ENCODE measurements at regions not wholly inside any gene's neighbourhood (a gene's known extent, or its start where the extent isn't known, plus 50 kb on each side); places are given as distances from the start of the nearest gene placed in this dataset.

DNA sequence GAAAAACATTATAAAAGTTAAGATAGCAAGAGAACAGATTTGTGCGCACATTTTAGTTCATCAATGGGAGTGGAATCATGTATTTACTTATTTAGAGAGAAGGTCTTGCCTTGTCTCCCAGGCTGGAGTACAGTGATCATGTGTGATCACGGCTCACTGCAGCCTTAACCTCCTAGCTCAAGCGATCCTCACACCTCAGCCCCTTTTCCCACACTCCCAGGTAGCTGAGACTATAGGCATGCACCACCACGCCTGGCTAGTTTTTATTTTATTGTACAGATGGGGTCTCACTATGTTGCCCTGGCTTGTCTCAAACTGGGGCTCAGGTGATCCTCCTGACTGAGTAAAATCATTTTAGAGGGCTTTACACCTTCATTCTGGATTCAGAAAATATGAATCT lies 72.3 kb upstream of the ADGRF1 start:
- no peaks in the 10 kb centered on the region for H3K9me3 ChIP-seq
- no peaks in the 10 kb centered on the region for H3K27me3 ChIP-seq (replicated peaks; ENCODE audit: insufficient read depth)
- H3K36me3 ChIP-seq: no peaks in the 10 kb centered on the region
- TF ChIP-seq, protein P1, sequence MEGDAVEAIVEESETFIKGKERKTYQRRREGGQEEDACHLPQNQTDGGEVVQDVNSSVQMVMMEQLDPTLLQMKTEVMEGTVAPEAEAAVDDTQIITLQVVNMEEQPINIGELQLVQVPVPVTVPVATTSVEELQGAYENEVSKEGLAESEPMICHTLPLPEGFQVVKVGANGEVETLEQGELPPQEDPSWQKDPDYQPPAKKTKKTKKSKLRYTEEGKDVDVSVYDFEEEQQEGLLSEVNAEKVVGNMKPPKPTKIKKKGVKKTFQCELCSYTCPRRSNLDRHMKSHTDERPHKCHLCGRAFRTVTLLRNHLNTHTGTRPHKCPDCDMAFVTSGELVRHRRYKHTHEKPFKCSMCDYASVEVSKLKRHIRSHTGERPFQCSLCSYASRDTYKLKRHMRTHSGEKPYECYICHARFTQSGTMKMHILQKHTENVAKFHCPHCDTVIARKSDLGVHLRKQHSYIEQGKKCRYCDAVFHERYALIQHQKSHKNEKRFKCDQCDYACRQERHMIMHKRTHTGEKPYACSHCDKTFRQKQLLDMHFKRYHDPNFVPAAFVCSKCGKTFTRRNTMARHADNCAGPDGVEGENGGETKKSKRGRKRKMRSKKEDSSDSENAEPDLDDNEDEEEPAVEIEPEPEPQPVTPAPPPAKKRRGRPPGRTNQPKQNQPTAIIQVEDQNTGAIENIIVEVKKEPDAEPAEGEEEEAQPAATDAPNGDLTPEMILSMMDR (IDR thresholded peaks at IDR 0.05): no peak
- DNase-seq (ENCODE audit: low spot score) (no peak), ATAC-seq (ENCODE audit: insufficient number of reproducible peaks, low FRiP score, low read depth) (no peak)
- H3K4me3 ChIP-seq: no peak overlapping the region
- no peaks in the 10 kb centered on the region for H3K4me1 ChIP-seq (ENCODE audit: control insufficient read depth in 1 of 2, low read depth in 2 of 2)
- no peak overlapping the region for H3K27ac ChIP-seq

DNA sequence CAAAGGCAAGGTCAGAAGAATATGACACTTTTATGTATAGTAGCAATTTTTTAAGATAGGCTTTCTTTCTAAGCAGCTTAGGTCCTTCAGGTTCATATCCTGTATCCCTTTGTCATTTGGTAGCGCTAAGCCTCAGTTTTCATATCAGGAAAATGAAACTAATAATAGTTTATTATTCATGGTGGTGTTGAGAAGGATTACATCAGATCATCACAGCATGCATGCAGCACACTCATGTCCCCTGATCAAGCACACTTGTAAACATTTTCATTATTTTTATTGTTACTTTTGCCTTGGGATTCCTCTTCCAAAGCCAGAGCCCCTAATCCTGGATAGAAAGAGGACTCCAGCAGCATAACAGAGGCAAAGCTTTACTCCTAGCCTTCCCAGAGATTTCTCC lies 70.2 kb upstream of the ADGRF1 start:
- H3K4me1 ChIP-seq (ENCODE audit: control insufficient read depth in 1 of 2, low read depth in 2 of 2): no peaks in the 10 kb centered on the region
- H3K27me3 ChIP-seq (replicated peaks; ENCODE audit: insufficient read depth): no peaks in the 10 kb centered on the region
- H3K4me3 ChIP-seq: no peak overlapping the region
- TF ChIP-seq, protein P1 (IDR thresholded peaks at IDR 0.05): no peak
- no peak for ATAC-seq (ENCODE audit: insufficient number of reproducible peaks, low FRiP score, low read depth)
- H3K9me3 ChIP-seq: no peaks in the 10 kb centered on the region
- H3K27ac ChIP-seq: no peak overlapping the region
- no peaks in the 10 kb centered on the region for H3K36me3 ChIP-seq
- no peak for DNase-seq (ENCODE audit: low spot score)

DNA sequence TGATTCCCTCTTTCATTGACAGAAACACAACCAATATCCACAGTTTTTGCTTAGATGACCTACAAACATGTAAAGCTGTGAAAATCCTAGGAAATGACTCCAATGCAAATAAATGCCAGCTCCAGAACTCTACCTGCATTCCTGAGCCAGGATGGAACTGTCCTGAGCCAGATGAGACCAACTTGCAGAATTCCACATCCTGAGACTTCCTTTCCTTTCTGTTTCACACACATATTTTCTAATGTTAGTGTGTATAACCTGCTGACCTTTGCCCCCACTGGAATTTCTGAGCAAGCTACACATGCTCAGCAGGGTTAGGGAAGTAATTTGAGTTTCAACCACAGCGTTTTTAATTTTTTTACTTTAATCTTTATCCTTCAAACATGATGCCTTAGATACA lies 69.6 kb upstream of the ADGRF1 start:
- Histone ChIP-seq H3K36me3 (no peaks in the 10 kb centered on the region), H3K4me1 (ENCODE audit: control insufficient read depth in 1 of 2, low read depth in 2 of 2) (no peaks in the 10 kb centered on the region), H3K9me3 (no peaks in the 10 kb centered on the region), H3K4me3 (no peak overlapping the region), H3K27ac (no peak overlapping the region), H3K27me3 (replicated peaks; ENCODE audit: insufficient read depth) (no peaks in the 10 kb centered on the region)
- ATAC-seq (ENCODE audit: insufficient number of reproducible peaks, low FRiP score, low read depth) (no peak), DNase-seq (ENCODE audit: low spot score) (no peak)
- TF ChIP-seq, protein P1 (IDR thresholded peaks at IDR 0.05): no peak

DNA sequence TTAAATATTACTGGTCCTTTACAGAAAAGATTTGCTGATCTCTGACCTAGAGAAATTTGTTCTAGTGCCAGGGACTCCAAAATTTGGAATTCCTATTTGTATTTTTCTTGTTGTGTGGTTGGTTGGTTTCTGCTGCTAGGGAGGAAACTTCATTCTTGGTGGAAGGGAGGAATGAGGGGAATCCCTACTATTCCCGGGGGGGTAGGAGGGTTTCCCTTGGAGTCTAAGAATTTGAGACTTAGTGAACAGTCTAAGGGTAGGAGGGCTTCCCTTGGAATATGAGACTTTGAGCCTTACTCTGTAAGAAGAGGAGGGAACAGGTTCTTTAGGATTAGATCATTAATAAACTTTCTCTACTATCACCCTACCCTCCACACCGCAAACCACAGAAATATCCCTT lies 67.1 kb upstream of the ADGRF1 start:
- TF ChIP-seq, protein P1 (IDR thresholded peaks at IDR 0.05): no peak

DNA sequence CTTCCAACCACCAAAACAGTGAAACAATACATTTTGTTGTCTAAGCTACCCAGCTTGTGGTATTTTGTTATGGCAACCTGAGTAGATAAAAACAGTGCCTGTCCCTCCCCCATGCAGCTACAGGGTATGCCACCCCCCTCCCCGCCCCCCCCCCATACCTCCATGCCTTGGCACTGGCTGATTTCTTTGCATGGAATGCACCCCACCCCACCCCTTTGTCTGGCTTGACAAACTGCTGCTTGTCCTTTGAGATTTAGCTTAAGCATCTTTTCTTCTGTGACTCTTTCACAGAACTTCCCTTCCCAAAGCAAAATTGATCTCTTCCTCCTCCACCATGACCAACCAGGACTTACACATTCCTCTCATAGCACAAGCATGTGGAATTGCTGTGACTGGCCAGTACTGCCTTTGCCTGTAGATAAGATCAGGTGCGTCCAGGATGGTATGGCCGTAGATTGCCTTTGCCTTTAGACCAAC lies 64.6 kb upstream of the ADGRF1 start:
- Histone ChIP-seq H3K36me3 (no peaks in the 10 kb centered on the region), H3K9me3 (no peaks in the 10 kb centered on the region), H3K4me1 (ENCODE audit: control insufficient read depth in 1 of 2, low read depth in 2 of 2) (no peaks in the 10 kb centered on the region), H3K27me3 (replicated peaks; ENCODE audit: insufficient read depth) (no peaks in the 10 kb centered on the region), H3K27ac (no peak overlapping the region), H3K4me3 (no peak overlapping the region)
- ATAC-seq (ENCODE audit: insufficient number of reproducible peaks, low FRiP score, low read depth) (no peak), DNase-seq (ENCODE audit: low spot score) (no peak)
- TF ChIP-seq, protein P1 (IDR thresholded peaks at IDR 0.05): no peak

More for the DNA sequence above, 67.1 kb upstream of the ADGRF1 start:
- Histone ChIP-seq H3K27ac (no peak overlapping the region), H3K36me3 (no peaks in the 10 kb centered on the region), H3K27me3 (replicated peaks; ENCODE audit: insufficient read depth) (no peaks in the 10 kb centered on the region), H3K9me3 (no peaks in the 10 kb centered on the region), H3K4me1 (ENCODE audit: control insufficient read depth in 1 of 2, low read depth in 2 of 2) (no peaks in the 10 kb centered on the region), H3K4me3 (no peak overlapping the region)
- no peak for DNase-seq (ENCODE audit: low spot score)
- no peak for ATAC-seq (ENCODE audit: insufficient number of reproducible peaks, low FRiP score, low read depth)

Measured in thoracic aorta (tissue), 2 donors.